ENCODE measurements at regions not wholly inside any gene's neighbourhood (a gene's known extent, or its start where the extent isn't known, plus 50 kb on each side); places are given as distances from the start of the nearest gene placed in this dataset.

- H4K8ac ChIP-seq (ENCODE audit: low read length): no peak overlapping the region
- no peak overlapping the region for H2BK12ac ChIP-seq (ENCODE audit: low read length in 2 of 2)
- no peak overlapping the region for H3K4ac ChIP-seq (ENCODE audit: low read depth in 1 of 2, low read length in 2 of 2)
- no peak overlapping the region for H2BK5ac ChIP-seq (ENCODE audit: low read depth, low read length, poor library complexity, severe bottlenecking)
- no peak overlapping the region for H3K4me3 ChIP-seq (ENCODE audit: insufficient read depth in 1 of 2, low read depth in 1 of 2, low read length in 2 of 2)
- H3K36me3 ChIP-seq (ENCODE audit: control insufficient read depth in 1 of 2, insufficient read depth in 2 of 2, low read depth in 1 of 2, low read length in 2 of 2): no peaks in the 10 kb centered on the region
- no peaks in the 10 kb centered on the region for H3K4me1 ChIP-seq (ENCODE audit: control insufficient read depth, insufficient read depth, low read depth, low read length)
- H2AFZ ChIP-seq (ENCODE audit: low read depth, low read length): no peak overlapping the region
- H3K27me3 ChIP-seq (ENCODE audit: control insufficient read depth in 1 of 2, insufficient read depth in 1 of 2, low read length in 2 of 2): peaks cover 0 to 21% of the 10 kb centered on the region in 2 experiments
- H3K18ac ChIP-seq (ENCODE audit: low read depth in 1 of 2, low read length in 2 of 2): no peak overlapping the region
- 37% methylated on average over 3 of the region's 3 CpGs for WGBS
- H3K9ac ChIP-seq (ENCODE audit: low read length): no peak overlapping the region
- no peaks in the 10 kb centered on the region for H3K9me3 ChIP-seq (ENCODE audit: control insufficient read depth, low read length)
- H2BK120ac ChIP-seq (ENCODE audit: low read depth, low read length): no peak overlapping the region
- no peak overlapping the region for H3K27ac ChIP-seq (ENCODE audit: low read length, poor library complexity, severe bottlenecking)
- H2AK5ac ChIP-seq (ENCODE audit: low read length, severe bottlenecking): no peak overlapping the region
- H4K91ac ChIP-seq (ENCODE audit: low read length): no peak overlapping the region
- H2BK15ac ChIP-seq (ENCODE audit: low read depth, poor library complexity, severe bottlenecking): no peak overlapping the region
- no peak overlapping the region for H3K14ac ChIP-seq (ENCODE audit: low read length in 2 of 2)
- no peak for DNase-seq
- no peaks in the 10 kb centered on the region for H3K79me1 ChIP-seq (replicated peaks; ENCODE audit: low read length, poor library complexity, severe bottlenecking)
- H3K4me2 ChIP-seq (ENCODE audit: low read length, poor library complexity, severe bottlenecking): no peak overlapping the region
- no peak overlapping the region for H3K23ac ChIP-seq (ENCODE audit: low read length in 2 of 2)
These were observed 183.4 kb downstream of the EMX2 start for GRCh38 chr10:117725993-117726392.

GRCh38 chr10:117726596-117727295, 184.2 kb downstream of the EMX2 start:
- Histone ChIP-seq H3K4ac (ENCODE audit: low read depth in 1 of 2, low read length in 2 of 2) (no peak overlapping the region), H3K4me3 (ENCODE audit: insufficient read depth in 1 of 2, low read depth in 1 of 2, low read length in 2 of 2) (no peak overlapping the region), H3K27me3 (ENCODE audit: control insufficient read depth in 1 of 2, insufficient read depth in 1 of 2, low read length in 2 of 2) (peaks cover 0 to 26% of the 10 kb centered on the region in 2 experiments), H2BK5ac (ENCODE audit: low read depth, low read length, poor library complexity, severe bottlenecking) (no peak overlapping the region), H2AFZ (ENCODE audit: low read depth, low read length) (no peak overlapping the region), H3K79me1 (replicated peaks; ENCODE audit: low read length, poor library complexity, severe bottlenecking) (no peaks in the 10 kb centered on the region), H3K23ac (ENCODE audit: low read length in 2 of 2) (no peak overlapping the region), H3K9me3 (ENCODE audit: control insufficient read depth, low read length) (no peaks in the 10 kb centered on the region), H3K36me3 (ENCODE audit: control insufficient read depth in 1 of 2, insufficient read depth in 2 of 2, low read depth in 1 of 2, low read length in 2 of 2) (no peaks in the 10 kb centered on the region), H3K27ac (ENCODE audit: low read length, poor library complexity, severe bottlenecking) (no peak overlapping the region), H3K18ac (ENCODE audit: low read depth in 1 of 2, low read length in 2 of 2) (no peak overlapping the region), H3K4me1 (ENCODE audit: control insufficient read depth, insufficient read depth, low read depth, low read length) (no peaks in the 10 kb centered on the region), H2BK15ac (ENCODE audit: low read depth, poor library complexity, severe bottlenecking) (no peak overlapping the region), H2BK120ac (ENCODE audit: low read depth, low read length) (no peak overlapping the region), H3K4me2 (ENCODE audit: low read length, poor library complexity, severe bottlenecking) (no peak overlapping the region), H4K91ac (ENCODE audit: low read length) (no peak overlapping the region), H2AK5ac (ENCODE audit: low read length, severe bottlenecking) (no peak overlapping the region), H2BK12ac (ENCODE audit: low read length in 2 of 2) (no peak overlapping the region), H3K14ac (ENCODE audit: low read length in 2 of 2) (no peak overlapping the region), H4K8ac (ENCODE audit: low read length) (no peak overlapping the region), H3K9ac (ENCODE audit: low read length) (no peak overlapping the region)
- WGBS: 38% methylated on average over 1 of the region's 2 CpGs
- no peak for DNase-seq

GRCh38 chr10:117727421-117727820, 184.9 kb downstream of the EMX2 start:
- H2AFZ ChIP-seq (ENCODE audit: low read depth, low read length): no peak overlapping the region
- H3K18ac ChIP-seq (ENCODE audit: low read depth in 1 of 2, low read length in 2 of 2): no peak overlapping the region
- H3K36me3 ChIP-seq (ENCODE audit: control insufficient read depth in 1 of 2, insufficient read depth in 2 of 2, low read depth in 1 of 2, low read length in 2 of 2): no peaks in the 10 kb centered on the region
- no peaks in the 10 kb centered on the region for H3K4me1 ChIP-seq (ENCODE audit: control insufficient read depth, insufficient read depth, low read depth, low read length)
- no peak overlapping the region for H2BK12ac ChIP-seq (ENCODE audit: low read length in 2 of 2)
- no peak overlapping the region for H2BK120ac ChIP-seq (ENCODE audit: low read depth, low read length)
- no peaks in the 10 kb centered on the region for H3K9me3 ChIP-seq (ENCODE audit: control insufficient read depth, low read length)
- H3K4me2 ChIP-seq (ENCODE audit: low read length, poor library complexity, severe bottlenecking): no peak overlapping the region
- no peak overlapping the region for H2BK15ac ChIP-seq (ENCODE audit: low read depth, poor library complexity, severe bottlenecking)
- DNase-seq: no peak
- H3K14ac ChIP-seq (ENCODE audit: low read length in 2 of 2): no peak overlapping the region
- H3K9ac ChIP-seq (ENCODE audit: low read length): no peak overlapping the region
- no peak overlapping the region for H3K4ac ChIP-seq (ENCODE audit: low read depth in 1 of 2, low read length in 2 of 2)
- peaks cover 3 to 29% of the 10 kb centered on the region in 2 experiments for H3K27me3 ChIP-seq (ENCODE audit: control insufficient read depth in 1 of 2, insufficient read depth in 1 of 2, low read length in 2 of 2)
- H3K23ac ChIP-seq (ENCODE audit: low read length in 2 of 2): no peak overlapping the region
- H3K79me1 ChIP-seq (replicated peaks; ENCODE audit: low read length, poor library complexity, severe bottlenecking): no peaks in the 10 kb centered on the region
- H2BK5ac ChIP-seq (ENCODE audit: low read depth, low read length, poor library complexity, severe bottlenecking): no peak overlapping the region
- H3K27ac ChIP-seq (ENCODE audit: low read length, poor library complexity, severe bottlenecking): no peak overlapping the region
- 71% methylated on average over 4 of the region's 4 CpGs for WGBS
- H4K8ac ChIP-seq (ENCODE audit: low read length): no peak overlapping the region
- H2AK5ac ChIP-seq (ENCODE audit: low read length, severe bottlenecking): no peak overlapping the region
- H4K91ac ChIP-seq (ENCODE audit: low read length): no peak overlapping the region
- H3K4me3 ChIP-seq (ENCODE audit: insufficient read depth in 1 of 2, low read depth in 1 of 2, low read length in 2 of 2): no peak overlapping the region

GRCh38 chr10:117728087-117728486, 185.5 kb downstream of the EMX2 start:
- no peak overlapping the region for H3K18ac ChIP-seq (ENCODE audit: low read depth in 1 of 2, low read length in 2 of 2)
- no peak overlapping the region for H2BK120ac ChIP-seq (ENCODE audit: low read depth, low read length)
- no peak overlapping the region for H3K27ac ChIP-seq (ENCODE audit: low read length, poor library complexity, severe bottlenecking)
- no peak overlapping the region for H2BK12ac ChIP-seq (ENCODE audit: low read length in 2 of 2)
- no peak overlapping the region for H4K8ac ChIP-seq (ENCODE audit: low read length)
- H2AFZ ChIP-seq (ENCODE audit: low read depth, low read length): no peak overlapping the region
- no peaks in the 10 kb centered on the region for H3K9me3 ChIP-seq (ENCODE audit: control insufficient read depth, low read length)
- no peak overlapping the region for H3K4me2 ChIP-seq (ENCODE audit: low read length, poor library complexity, severe bottlenecking)
- no peak overlapping the region for H4K91ac ChIP-seq (ENCODE audit: low read length)
- no peak overlapping the region for H3K4ac ChIP-seq (ENCODE audit: low read depth in 1 of 2, low read length in 2 of 2)
- H3K4me1 ChIP-seq (ENCODE audit: control insufficient read depth, insufficient read depth, low read depth, low read length): no peaks in the 10 kb centered on the region
- H2BK15ac ChIP-seq (ENCODE audit: low read depth, poor library complexity, severe bottlenecking): no peak overlapping the region
- H3K9ac ChIP-seq (ENCODE audit: low read length): no peak overlapping the region
- no peak for DNase-seq
- no peak overlapping the region for H2AK5ac ChIP-seq (ENCODE audit: low read length, severe bottlenecking)
- H3K14ac ChIP-seq (ENCODE audit: low read length in 2 of 2): no peak overlapping the region
- peaks cover 3 to 29% of the 10 kb centered on the region in 2 experiments for H3K27me3 ChIP-seq (ENCODE audit: control insufficient read depth in 1 of 2, insufficient read depth in 1 of 2, low read length in 2 of 2)
- no peak overlapping the region for H3K4me3 ChIP-seq (ENCODE audit: insufficient read depth in 1 of 2, low read depth in 1 of 2, low read length in 2 of 2)
- H3K79me1 ChIP-seq (replicated peaks; ENCODE audit: low read length, poor library complexity, severe bottlenecking): no peaks in the 10 kb centered on the region
- H2BK5ac ChIP-seq (ENCODE audit: low read depth, low read length, poor library complexity, severe bottlenecking): no peak overlapping the region
- no peak overlapping the region for H3K23ac ChIP-seq (ENCODE audit: low read length in 2 of 2)
- no peaks in the 10 kb centered on the region for H3K36me3 ChIP-seq (ENCODE audit: control insufficient read depth in 1 of 2, insufficient read depth in 2 of 2, low read depth in 1 of 2, low read length in 2 of 2)
